ENCODE measurements at regions not wholly inside any gene's neighbourhood (a gene's known extent, or its start where the extent isn't known, plus 50 kb on each side); places are given as distances from the start of the nearest gene placed in this dataset.

GRCh38 chr11:80814813-80815212 lies 1374.0 kb upstream of the TENM4 start:
- TF ChIP-seq CTCF (IDR thresholded peaks at IDR 0.05; ENCODE audit: poor library complexity): no peak
- no peak for TF ChIP-seq EZH2 (IDR thresholded peaks at IDR 0.05; ENCODE audit: borderline replicate concordance)
- no peak for TF ChIP-seq EZH2phosphoT487 (IDR thresholded peaks at IDR 0.05; ENCODE audit: low read depth, severe bottlenecking, unreplicated experiment)
